ENCODE measurements at regions not wholly inside any gene's neighbourhood (a gene's known extent, or its start where the extent isn't known, plus 50 kb on each side); places are given as distances from the start of the nearest gene placed in this dataset.

DNA sequence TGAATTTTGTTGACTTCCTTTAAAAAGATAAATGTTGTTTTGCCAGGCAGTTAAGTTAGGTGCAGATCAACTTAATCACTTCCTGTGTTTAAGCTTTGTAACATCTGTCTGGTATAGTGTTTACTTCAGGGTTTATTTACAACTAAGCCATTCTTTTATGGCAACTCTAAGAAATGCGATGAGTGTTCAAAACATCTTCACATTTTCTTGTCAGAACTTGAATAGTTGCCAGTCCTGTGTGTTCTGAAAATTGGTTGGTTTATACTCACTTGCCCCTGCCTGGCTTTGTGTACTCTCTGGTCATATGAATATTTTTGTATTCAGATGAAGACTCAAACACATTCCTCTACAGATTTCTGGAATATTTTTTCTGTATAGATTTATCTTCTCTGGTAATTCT, 327.2 kb downstream of the MDFIC start:
- H4K91ac ChIP-seq (replicated peaks; ENCODE audit: insufficient read length, low read length): no peak overlapping the region
- WGBS, 2 experiments (ENCODE audit: extremely low coverage in 1 of 2, insufficient coverage in 1 of 2, insufficient read length in 1 of 2, insufficient replicate concordance in 2 of 2, low coverage in 1 of 2, low lambda C conversion rate in 2 of 2, missing lambda C conversion rate in 1 of 2): 89% methylated on average over 1 of the region's 1 CpG; no CpG with 5 or more reads in 1 of the 2 experiments
- H3K79me2 ChIP-seq (ENCODE audit: control insufficient read depth in 1 of 2, insufficient read depth in 2 of 2, low read length in 2 of 2): no peaks in the 10 kb centered on the region
- no peak overlapping the region for H2AFZ ChIP-seq (ENCODE audit: low read length)
- FAIRE-seq (no peak), DNase-seq (ENCODE audit: low read depth in 1 of 2, low spot score in 2 of 2) (no peak)
- H3K9me3 ChIP-seq (ENCODE audit: insufficient read depth in 2 of 2, low read depth in 1 of 2, low read length in 1 of 2): no peaks in the 10 kb centered on the region
- no peak overlapping the region for H2AK5ac ChIP-seq (ENCODE audit: low read depth, low read length)
- H3K14ac ChIP-seq (ENCODE audit: insufficient read length): no peak overlapping the region
- H2BK12ac ChIP-seq (ENCODE audit: low read depth, low read length): no peak overlapping the region
- H3K79me1 ChIP-seq (ENCODE audit: low read depth, low read length): no peaks in the 10 kb centered on the region
- H3K27me3 ChIP-seq (replicated peaks in 1 of 4; ENCODE audit: control insufficient read depth in 3 of 4, extremely low read depth in 1 of 4, insufficient read depth in 3 of 4, low read length in 3 of 4): no peaks in the 10 kb centered on the region
- no peak overlapping the region for H2BK15ac ChIP-seq (ENCODE audit: low read length)
- H2BK5ac ChIP-seq (ENCODE audit: low read depth, low read length): no peak overlapping the region
- no peaks in the 10 kb centered on the region for H3K36me3 ChIP-seq (ENCODE audit: control insufficient read depth in 2 of 4, insufficient read depth in 4 of 4, low read length in 3 of 4)
- H3K4me1 ChIP-seq (replicated peaks in 1 of 4; ENCODE audit: control insufficient read depth in 3 of 4, insufficient read depth in 4 of 4, low read length in 3 of 4): no peaks in the 10 kb centered on the region
- no peaks in the 10 kb centered on the region for H4K20me1 ChIP-seq (replicated peaks in 1 of 2; ENCODE audit: control insufficient read depth in 1 of 2, insufficient read depth in 2 of 2, low read length in 2 of 2)
- no peak overlapping the region for H3K56ac ChIP-seq (replicated peaks; ENCODE audit: insufficient read length, low read depth, low read length)
- no peak overlapping the region for H3K23ac ChIP-seq (ENCODE audit: insufficient read length)
- ChIA-PET CTCF (ENCODE audit: partially characterized antibody) (no interaction called here), POLR2A (ENCODE audit: partially characterized antibody) (no interaction called here)
- H3K23me2 ChIP-seq (ENCODE audit: low read depth, low read length): no peaks in the 10 kb centered on the region
- H2BK20ac ChIP-seq (ENCODE audit: low read length): no peak overlapping the region
- TF ChIP-seq, protein P1, sequence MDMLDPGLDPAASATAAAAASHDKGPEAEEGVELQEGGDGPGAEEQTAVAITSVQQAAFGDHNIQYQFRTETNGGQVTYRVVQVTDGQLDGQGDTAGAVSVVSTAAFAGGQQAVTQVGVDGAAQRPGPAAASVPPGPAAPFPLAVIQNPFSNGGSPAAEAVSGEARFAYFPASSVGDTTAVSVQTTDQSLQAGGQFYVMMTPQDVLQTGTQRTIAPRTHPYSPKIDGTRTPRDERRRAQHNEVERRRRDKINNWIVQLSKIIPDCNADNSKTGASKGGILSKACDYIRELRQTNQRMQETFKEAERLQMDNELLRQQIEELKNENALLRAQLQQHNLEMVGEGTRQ (IDR thresholded peaks at IDR 0.05; ENCODE audit: low read length): no peak
- TF ChIP-seq SP2 (IDR thresholded peaks at IDR 0.05; ENCODE audit: low read length): no peak
- no peak for TF ChIP-seq POU5F1 (IDR thresholded peaks at IDR 0.05; ENCODE audit: low read depth, low read length)
- TF ChIP-seq ASH2L (IDR thresholded peaks at IDR 0.05; ENCODE audit: low read length): no peak
- TF ChIP-seq RXRA (IDR thresholded peaks at IDR 0.05; ENCODE audit: insufficient read depth, low read depth, low read length): no peak
- TF ChIP-seq PHF8 (conservative IDR thresholded peaks at IDR 0.05; ENCODE audit: low read depth, low read length): no peak
- TF ChIP-seq SIN3A (conservative IDR thresholded peaks at IDR 0.05 in 1 of 2, IDR thresholded peaks at IDR 0.05 in 1 of 2; ENCODE audit: low read depth in 1 of 2, low read length in 2 of 2): no peak
- TF ChIP-seq EZH2 (IDR thresholded peaks at IDR 0.05; ENCODE audit: low read depth, low read length, severe bottlenecking): no peak
- no peak for TF ChIP-seq SIX5 (IDR thresholded peaks at IDR 0.05; ENCODE audit: low read depth, low read length)
- no peak overlapping the region for H3K27ac ChIP-seq (ENCODE audit: low read depth, low read length)
- H3K18ac ChIP-seq (ENCODE audit: extremely low read depth, low read length): no peak overlapping the region
- no peak overlapping the region for H3K4me3 ChIP-seq (ENCODE audit: extremely low read depth in 1 of 4, insufficient read depth in 2 of 4, low read depth in 3 of 4, low read length in 4 of 4)
- H4K5ac ChIP-seq (ENCODE audit: insufficient read length, low read depth, low read length): no peak overlapping the region
- no peak overlapping the region for H4K8ac ChIP-seq (ENCODE audit: extremely low read depth, insufficient read depth, low read length)
- H3K9ac ChIP-seq (replicated peaks in 1 of 4; ENCODE audit: extremely low read depth in 1 of 4, low read depth in 3 of 4, low read length in 3 of 4): no peak overlapping the region
- H3K4ac ChIP-seq (replicated peaks; ENCODE audit: insufficient read length, low read depth, low read length): no peak overlapping the region
- H3K4me2 ChIP-seq (ENCODE audit: insufficient read depth in 1 of 2, low read depth in 2 of 2, low read length in 2 of 2): no peak overlapping the region
- no peak overlapping the region for H2BK120ac ChIP-seq (replicated peaks; ENCODE audit: low read depth, low read length)
